SW 1271 (cell line): ENCODE measurements at regions not wholly inside any gene's neighbourhood (a gene's known extent, or its start where the extent isn't known, plus 50 kb on each side); places are given as distances from the start of the nearest gene placed in this dataset.
"Not testable (repeated sequence)": the region's sequence is repeated elsewhere in the genome, so short reads cannot be mapped to it uniquely, and the experiment has no call there.

Source experiments
- DNase-seq, 2 experiments: peaks; one replicate each; lab custom pipeline; 2025; lab: John Stamatoyannopoulos, UW

DNA sequence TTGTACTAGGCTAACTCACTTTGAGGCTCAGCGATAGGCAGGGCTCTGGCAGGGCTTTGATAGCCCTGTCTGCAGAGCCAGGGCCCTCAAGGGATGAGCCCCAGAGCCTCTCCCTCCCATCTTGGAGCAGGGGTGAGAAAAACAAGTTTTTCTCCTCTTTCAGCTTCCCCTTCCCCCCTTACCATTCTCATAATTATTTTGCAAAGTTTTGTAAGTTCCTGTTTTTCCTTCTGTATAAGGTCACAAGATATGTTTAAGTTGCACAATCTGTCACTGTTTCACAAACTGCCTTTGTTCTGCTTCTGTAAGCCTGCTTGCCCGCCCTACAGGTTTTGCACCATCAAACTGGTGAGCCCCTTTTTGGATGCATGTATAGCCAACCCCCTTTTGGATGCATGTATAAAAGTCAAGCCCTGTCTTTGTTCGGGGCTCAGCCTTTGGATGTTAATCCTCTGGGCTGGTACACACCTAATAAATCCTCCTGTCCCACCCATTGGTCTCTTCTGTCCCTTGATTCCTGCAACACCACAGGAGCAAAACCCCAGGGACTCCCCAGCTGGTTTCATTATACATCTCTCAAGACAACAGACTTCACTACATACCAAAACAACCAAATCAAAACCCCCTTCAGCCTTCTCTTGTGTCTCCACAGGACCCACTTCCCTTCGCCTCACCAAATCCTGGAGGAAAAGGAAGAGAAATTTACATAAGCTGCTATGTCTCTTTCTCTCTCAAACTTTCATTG, 52.5 kb upstream of the RESF1 start:
- no peak for DNase-seq

- DNase-seq = no peak
Observed at GRCh38 chr12:31903025-31903424, 56.2 kb upstream of the RESF1 start.

- DNase-seq = no peak
Observed at GRCh38 chr12:31900271-31900670, 58.9 kb upstream of the RESF1 start.

- no peak for DNase-seq
Observed at GRCh38 chr12:31899109-31899508, 60.1 kb upstream of the RESF1 start.

DNA sequence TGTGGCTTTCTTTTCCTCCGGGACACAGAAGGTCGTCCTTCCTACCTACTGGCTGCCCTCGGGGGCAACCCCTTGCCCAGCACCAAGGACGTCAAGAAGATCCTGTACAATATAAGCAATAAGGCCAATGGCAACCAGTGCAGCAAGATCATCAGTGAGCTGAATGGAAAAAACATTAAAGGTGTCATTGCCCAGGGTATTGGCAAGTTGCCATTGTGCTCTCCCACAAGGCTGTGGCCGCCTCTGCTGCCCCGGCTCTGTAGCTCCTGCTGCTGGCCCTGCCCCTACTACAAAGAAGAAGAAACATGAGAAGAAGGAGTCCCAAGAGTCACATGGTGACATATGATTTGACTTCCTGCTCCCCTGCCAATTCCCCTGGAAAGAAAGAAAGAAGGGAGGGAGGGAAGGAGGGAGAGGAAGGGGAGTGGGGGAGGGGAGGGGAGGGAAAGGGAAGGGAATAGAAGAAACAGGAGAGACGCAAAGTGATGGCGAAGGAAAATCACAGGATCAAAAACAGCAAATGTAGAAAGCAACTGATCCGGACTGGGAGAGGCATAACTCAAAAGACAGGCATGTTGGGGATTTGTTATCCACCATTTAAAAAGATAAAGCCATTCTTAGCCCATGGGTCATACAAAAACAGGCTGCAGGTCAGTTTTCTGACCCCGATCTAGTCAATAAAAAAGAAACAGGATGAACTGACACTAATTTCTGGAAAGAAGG, 61.3 kb upstream of the RESF1 start:
- DNase-seq = no peak

DNA sequence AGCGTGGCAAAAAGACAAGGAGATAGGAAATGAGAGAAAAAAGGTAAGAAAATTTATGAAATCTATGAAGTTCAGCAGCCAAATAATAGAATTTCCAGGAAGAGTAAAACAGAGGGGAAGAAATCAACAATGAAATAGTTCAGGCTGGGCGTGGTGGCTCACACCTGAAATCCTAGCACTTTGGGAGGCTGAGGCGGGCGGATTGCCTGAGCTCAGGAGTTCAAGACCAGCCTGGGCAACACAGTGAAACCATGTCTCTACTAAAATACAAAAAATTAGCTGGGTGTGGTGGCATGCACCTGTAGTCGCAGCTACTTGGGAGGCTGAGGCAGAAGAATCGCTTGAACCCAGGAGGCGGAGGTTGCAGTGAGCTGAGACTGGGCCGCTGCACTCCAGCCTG, 62.1 kb upstream of the RESF1 start:
- DNase-seq = not testable (repeated sequence)

- DNase-seq = peak in 1 of 2 experiments; percentile 55
Observed at GRCh38 chr12:31896514-31897039, 62.6 kb upstream of the RESF1 start.

GRCh38 chr12:31895449-31896150, 63.6 kb upstream of the RESF1 start:
- DNase-seq = no peak

DNA sequence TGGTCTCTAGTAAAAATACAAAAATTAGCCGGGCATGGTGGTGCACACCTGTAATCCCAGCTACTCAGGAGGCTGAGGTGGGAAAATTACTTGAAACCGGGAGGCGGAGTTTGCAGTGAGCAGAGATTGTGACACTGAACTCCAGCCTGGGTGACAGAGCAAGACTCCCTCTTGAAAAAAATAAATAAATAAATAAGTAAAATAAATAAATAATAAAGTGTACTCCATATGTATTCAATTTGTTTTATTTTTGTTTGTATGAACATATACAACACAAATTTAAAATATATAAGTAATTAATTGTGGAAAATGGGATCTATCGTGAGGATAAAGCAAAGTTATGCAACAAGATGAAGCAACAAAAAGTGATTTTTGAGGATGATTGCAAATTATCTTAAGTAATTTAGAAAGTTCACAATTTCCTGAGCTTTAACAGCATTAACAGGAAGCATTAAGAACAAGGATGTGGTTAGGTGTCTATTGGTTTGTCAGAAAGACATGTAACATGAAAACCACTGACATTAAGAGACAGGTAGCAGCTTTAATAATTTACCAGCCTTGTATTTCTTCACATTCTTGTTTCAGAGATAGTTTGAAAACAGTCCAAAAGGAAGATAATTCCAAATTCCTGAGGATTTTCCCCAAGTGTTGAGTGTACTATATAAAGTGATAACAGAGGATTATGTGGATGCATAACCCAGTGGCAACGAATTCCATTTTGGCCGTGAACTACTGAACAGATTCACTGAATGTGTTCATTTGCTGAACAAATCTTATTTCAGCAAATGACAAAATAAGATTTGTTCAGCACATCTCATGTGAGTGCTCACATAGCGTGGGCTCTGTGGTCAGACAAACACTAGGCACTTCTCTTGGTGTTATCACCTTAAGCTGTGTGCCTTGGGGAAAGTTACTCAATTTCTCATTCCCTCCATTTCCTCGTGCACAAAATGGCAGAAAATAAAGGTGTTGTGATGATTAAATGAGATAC, 68.6 kb upstream of the RESF1 start:
- DNase-seq = no peak

DNA sequence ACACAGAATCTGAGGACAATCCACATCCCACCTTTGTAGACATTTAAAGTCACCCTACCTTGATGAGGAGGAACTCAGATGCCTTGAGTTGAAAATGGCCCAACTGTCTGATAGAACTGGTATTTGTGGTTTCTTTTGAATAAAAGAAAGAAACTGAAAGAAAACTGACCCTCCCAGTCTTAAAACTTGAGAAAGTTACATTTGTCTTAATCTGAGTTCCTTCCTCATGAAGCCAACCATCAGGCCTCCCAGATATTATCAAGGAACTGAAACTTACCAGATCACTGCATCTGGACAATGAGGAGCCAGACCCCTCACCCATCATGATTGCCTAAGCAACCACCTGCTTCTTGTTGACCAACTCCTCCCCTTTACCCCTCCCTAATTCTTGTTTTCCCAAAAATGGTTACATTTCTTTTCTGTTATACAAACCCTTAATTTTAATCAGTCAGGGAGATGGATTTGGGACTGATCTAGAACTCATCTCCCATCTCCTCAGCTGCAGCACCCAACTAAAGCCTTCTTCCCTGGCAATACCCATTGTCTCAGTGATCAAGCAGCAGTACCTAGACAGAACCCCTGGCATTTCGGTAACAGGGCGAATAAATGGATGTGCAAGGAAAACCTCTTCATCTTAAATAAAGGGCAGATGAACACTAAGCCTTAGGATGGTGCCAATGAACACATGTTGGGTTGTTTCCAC, 72.0 kb upstream of the RESF1 start:
- DNase-seq = no peak

GRCh38 chr12:31882682-31883081, 76.5 kb upstream of the RESF1 start:
- DNase-seq = not testable (repeated sequence)

DNA sequence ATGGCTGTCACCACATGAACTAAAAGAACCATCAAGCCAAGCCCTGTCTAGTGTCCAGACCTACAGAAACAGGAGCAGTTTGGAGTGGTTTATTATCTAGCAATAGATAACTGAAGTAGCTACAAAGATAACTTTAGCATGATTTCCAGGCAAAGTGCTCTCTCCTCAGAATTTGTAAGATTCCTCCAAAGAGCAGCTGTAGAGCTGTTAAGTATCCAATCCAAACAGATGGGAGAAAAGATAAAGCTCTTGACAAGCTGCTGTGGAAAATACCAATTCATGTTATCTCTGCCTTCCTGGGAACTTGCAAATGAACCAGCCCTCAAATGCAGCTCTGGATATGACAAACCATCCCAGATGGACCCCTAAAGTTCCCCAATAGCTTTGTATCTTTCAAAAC, 78.9 kb upstream of the RESF1 start:
- no peak for DNase-seq

- no peak for DNase-seq
Observed at GRCh38 chr12:31877884-31878283, 81.3 kb upstream of the RESF1 start.

GRCh38 chr12:31876568-31877424, 82.4 kb upstream of the RESF1 start:
- DNase-seq = no peak

- DNase-seq = no peak
Observed at GRCh38 chr12:31875609-31875964, 83.6 kb upstream of the RESF1 start.

DNA sequence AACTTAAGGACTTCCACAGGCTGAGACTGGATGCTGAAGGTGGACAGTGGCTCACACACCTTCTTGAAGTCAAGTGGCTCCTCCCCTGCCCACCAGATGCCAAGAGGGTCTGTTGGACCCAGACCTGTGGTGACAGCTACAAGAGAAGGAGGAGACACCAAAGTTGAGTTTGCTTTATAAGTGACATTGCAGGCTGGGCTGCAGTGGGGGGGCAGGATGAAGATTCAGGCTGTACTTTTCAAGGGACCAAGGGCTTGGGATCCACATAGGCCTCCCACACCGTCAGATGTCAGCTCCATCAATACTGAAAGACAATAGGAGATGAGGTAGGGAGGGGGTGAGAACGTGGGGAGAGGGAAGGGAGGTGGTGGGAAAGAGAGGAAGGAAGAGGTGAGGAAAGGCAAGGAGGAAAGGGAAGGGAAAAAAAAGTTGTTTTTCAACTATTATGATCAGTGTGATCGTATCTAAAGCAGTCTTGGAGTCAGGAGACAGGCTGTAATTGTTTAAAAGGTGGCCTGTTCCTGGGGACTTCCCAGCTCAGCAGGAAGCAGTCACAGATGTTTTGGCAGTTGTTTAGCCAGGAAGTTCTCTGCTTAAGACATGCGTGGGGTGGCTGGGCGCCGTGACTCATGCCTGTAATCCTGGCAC, 84.1 kb upstream of the RESF1 start:
- DNase-seq = peak; percentile 8 to 81

GRCh38 chr12:31872831-31873604, 86.2 kb upstream of the RESF1 start:
- DNase-seq = no peak

DNA sequence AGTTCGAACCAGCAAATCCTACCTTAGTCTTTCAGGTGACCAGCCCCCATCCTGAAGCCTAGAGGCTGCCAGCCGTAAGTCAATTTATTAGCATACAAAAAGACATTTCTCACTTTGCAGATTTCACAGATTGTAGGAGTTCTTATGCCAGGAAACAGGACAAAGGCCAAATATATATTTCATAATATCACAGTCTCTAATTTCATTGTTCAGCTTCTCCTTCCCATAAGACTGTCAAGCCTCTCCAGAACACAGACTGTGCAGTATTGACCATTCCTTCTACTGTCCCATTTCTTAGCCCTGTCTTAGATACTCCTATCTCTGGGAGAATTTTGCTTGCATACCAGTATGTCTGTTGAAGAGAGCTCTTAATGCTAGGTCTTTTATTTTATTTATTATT, 89.2 kb upstream of the RESF1 start:
- DNase-seq = no peak

GRCh38 chr12:31868965-31869364, 90.2 kb upstream of the RESF1 start:
- DNase-seq = no peak
